Ishikawa (cell line): ENCODE measurements at regions not wholly inside any gene's neighbourhood (a gene's known extent, or its start where the extent isn't known, plus 50 kb on each side); places are given as distances from the start of the nearest gene placed in this dataset.

Source experiments
- CEBPB ChIP-seq: IDR thresholded peaks from 2 replicates; pipeline ENCODE4 v1.6.1; 2012
- EGR1 ChIP-seq: IDR thresholded peaks from 2 replicates; pipeline ENCODE4 v1.6.1; 2012
- EP300 ChIP-seq: IDR thresholded peaks from 2 replicates; pipeline ENCODE4 v1.6.1; 2012; ENCODE audit warnings: borderline replicate concordance
- FOXM1 ChIP-seq: IDR thresholded peaks from 2 replicates; pipeline ENCODE4 v1.6.1; 2012; ENCODE audit warnings: low read depth, borderline replicate concordance
- RAD21 ChIP-seq: IDR thresholded peaks from 2 replicates; pipeline ENCODE4 v1.6.1; 2012; ENCODE audit warnings: low read depth
- YY1 ChIP-seq: IDR thresholded peaks from 2 replicates; pipeline ENCODE4 v1.6.1; 2012; ENCODE audit warnings: low read depth

DNA sequence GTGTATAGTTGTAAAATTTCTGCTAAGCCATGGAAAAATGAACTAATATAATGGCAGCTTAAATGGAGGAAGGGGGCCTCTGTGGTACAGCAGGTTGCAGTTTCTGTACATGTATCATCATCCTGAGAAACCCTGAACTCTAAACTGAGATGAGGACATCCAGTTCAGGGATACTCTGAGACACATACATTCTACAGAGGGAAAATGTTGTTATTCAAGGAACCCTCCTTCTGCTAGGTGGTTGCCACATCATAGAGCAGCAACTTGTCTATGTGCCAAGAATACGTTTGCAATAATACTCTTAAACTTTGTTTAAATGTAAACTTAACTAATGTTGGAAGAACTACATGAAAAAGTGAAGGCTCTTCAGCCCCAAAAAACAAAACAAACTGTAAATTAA is 1310.8 kb upstream of the WWC1 start:
- TF ChIP-seq FOXM1 (no peak), EP300 (no peak), CEBPB (no peak), RAD21 (no peak), YY1 (no peak), EGR1 (no peak)
